Spleen (tissue), 11 donors: ENCODE measurements at regions not wholly inside any gene's neighbourhood (a gene's known extent, or its start where the extent isn't known, plus 50 kb on each side); places are given as distances from the start of the nearest gene placed in this dataset.

Source experiments
- DNase-seq: peaks from one replicate; pipeline ENCODE4 v3.0.0-alpha.2; 2020
- H3K27ac ChIP-seq, 8 donors: fragments of 200-600 bp; sonication (generic) in 7 of 8; 1 replicate in 4 of 8; 2 replicates in 4 of 8; pipeline versions ENCODE4 v1.5.0 to v1.8.0; 2016 to 2021; ENCODE audit warnings: inconsistent platforms in 4 of 8, mild to moderate bottlenecking in 4 of 8, moderate library complexity in 1 of 8
- H3K27me3 ChIP-seq, 7 donors: fragments of 200-600 bp; sonication (generic) in 6 of 7; replicated peaks in 1 of 7; 1 replicate in 4 of 7; 2 replicates in 3 of 7; pipeline versions ENCODE4 v1.5.0 to v1.8.0; 2016 to 2021; ENCODE audit warnings: inconsistent platforms in 3 of 7, mild to moderate bottlenecking in 1 of 7
- H3K36me3 ChIP-seq, 6 donors: fragments of 200-600 bp; sonication (generic) in 5 of 6; 1 replicate in 4 of 6; 2 replicates in 2 of 6; pipeline versions ENCODE4 v1.5.0 to v1.8.0; 2016 to 2021; ENCODE audit warnings: inconsistent platforms in 2 of 6
- H3K4me1 ChIP-seq, 6 donors: fragments of 200-600 bp; sonication (generic) in 5 of 6; 1 replicate in 3 of 6; 2 replicates in 3 of 6; pipeline versions ENCODE4 v1.5.0 to v1.8.0; 2016 to 2021; ENCODE audit warnings: inconsistent platforms in 3 of 6
- H3K4me3 ChIP-seq, 8 donors: fragments of 200-600 bp; sonication (generic) in 7 of 8; 1 replicate in 4 of 8; 2 replicates in 4 of 8; pipeline versions ENCODE4 v1.5.0 to v1.8.0; 2016 to 2021; ENCODE audit warnings: inconsistent platforms in 4 of 8, mild to moderate bottlenecking in 4 of 8, moderate library complexity in 2 of 8
- H3K9me3 ChIP-seq, 8 donors: fragments of 200-600 bp; sonication (generic) in 7 of 8; 1 replicate in 4 of 8; 2 replicates in 4 of 8; pipeline versions ENCODE4 v1.5.0 to v1.8.0; 2016 to 2021; ENCODE audit warnings: inconsistent platforms in 4 of 8
- POLR2A ChIP-seq, 3 donors: fragments of 450-650 bp; IDR thresholded peaks; one replicate each; pipeline ENCODE4 v1.5.1; 2017; ENCODE audit warnings: antibody characterized with exemption in 3 of 3, mild to moderate bottlenecking in 1 of 3
- POLR2AphosphoS5 ChIP-seq, 3 donors: sonication (generic); formaldehyde crosslinking; IDR thresholded peaks; one replicate each; pipeline ENCODE4 v1.5.1; 2017; ENCODE audit warnings: antibody characterized with exemption in 3 of 3
- WGBS, 5 donors: extraction: QIAGEN DNeasy Blood & Tissue Kit in 3 of 5; methylation state at CpG; one replicate each; pipeline versions ENCODE4 v1.1.5 to v1.1.7; 2013 to 2018; 5-methylcytosine and 5-hydroxymethylcytosine counted together
- intact Hi-C: fragments of 100-400 bp; cut with DNase I; formaldehyde crosslinking; loops from one replicate; pipeline ENCODE4 v1.15.0; 2023; ENCODE audit warnings: low total_unique reads
- TF ChIP-seq, protein P1 (sequence below), 11 experiments: fragments of 200-600 bp in 7 of 11; fragments of 450-650 bp in 4 of 11; sonication (generic) in 4 of 11; IDR thresholded peaks in 8 of 11; conservative IDR thresholded peaks in 3 of 11; 1 replicate in 7 of 11; 2 replicates in 4 of 11; pipeline versions ENCODE4 v1.4.0 to v1.8.0; 2016 to 2021; ENCODE audit warnings: antibody characterized with exemption in 11 of 11, inconsistent platforms in 4 of 11, mild to moderate bottlenecking in 1 of 11
- donor health status: healthy with polysubstance abuse.
- donor health status: DM: no; HTN: no; CAD: no; lungs with moderate emphysema.
- donor health status: DM: no; HTN: no; CAD: no.
- donor health status: Bipolar disorder and iron deficiency.
- donor health status: healthy.
- donor health status: DM: no; HTN: no; CAD: no.
- donor health status: DM: yes; HTN: yes; CAD: no.

- no peak for DNase-seq
- intact Hi-C loops = no loop called here
- no peak for TF ChIP-seq POLR2AphosphoS5 (IDR thresholded peaks at IDR 0.05)
- no peak for TF ChIP-seq POLR2A (IDR thresholded peaks at IDR 0.05)
- TF ChIP-seq, protein P1, sequence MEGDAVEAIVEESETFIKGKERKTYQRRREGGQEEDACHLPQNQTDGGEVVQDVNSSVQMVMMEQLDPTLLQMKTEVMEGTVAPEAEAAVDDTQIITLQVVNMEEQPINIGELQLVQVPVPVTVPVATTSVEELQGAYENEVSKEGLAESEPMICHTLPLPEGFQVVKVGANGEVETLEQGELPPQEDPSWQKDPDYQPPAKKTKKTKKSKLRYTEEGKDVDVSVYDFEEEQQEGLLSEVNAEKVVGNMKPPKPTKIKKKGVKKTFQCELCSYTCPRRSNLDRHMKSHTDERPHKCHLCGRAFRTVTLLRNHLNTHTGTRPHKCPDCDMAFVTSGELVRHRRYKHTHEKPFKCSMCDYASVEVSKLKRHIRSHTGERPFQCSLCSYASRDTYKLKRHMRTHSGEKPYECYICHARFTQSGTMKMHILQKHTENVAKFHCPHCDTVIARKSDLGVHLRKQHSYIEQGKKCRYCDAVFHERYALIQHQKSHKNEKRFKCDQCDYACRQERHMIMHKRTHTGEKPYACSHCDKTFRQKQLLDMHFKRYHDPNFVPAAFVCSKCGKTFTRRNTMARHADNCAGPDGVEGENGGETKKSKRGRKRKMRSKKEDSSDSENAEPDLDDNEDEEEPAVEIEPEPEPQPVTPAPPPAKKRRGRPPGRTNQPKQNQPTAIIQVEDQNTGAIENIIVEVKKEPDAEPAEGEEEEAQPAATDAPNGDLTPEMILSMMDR (IDR thresholded peaks at IDR 0.05 in 8 of 11, conservative IDR thresholded peaks at IDR 0.05 in 3 of 11) = no peak
- 69 to 86% (median 74%) methylated on average over 2 of the region's 2 CpGs for WGBS, 5 donors
- H3K36me3 ChIP-seq = no peaks in the 10 kb centered on the region
- no peaks in the 10 kb centered on the region for H3K9me3 ChIP-seq
- no peaks in the 10 kb centered on the region for H3K4me1 ChIP-seq
- H3K27ac ChIP-seq = no peak overlapping the region
- no peak overlapping the region for H3K4me3 ChIP-seq
- H3K27me3 ChIP-seq = no peaks in the 10 kb centered on the region
These were observed 463.5 kb downstream of the HTR7 start for GRCh38 chr10:90394311-90394710.

DNA sequence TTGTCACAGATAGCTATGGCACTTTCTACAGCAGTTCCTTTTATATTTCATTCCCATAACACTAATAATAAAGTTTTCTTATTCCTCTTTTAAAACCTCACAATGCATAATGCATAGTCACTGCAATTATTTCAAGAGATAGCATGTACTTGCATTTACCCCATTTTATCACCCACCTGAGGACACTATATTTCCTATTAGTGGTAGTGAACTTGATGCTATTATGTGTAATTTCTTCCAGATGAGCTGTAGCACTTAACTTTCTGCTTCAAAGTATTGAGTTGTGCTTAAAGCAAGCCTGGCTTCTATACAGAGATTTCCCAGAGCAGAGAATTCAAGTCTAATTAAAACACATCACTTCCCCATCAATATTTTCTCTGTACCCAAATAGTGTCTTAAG lies 461.1 kb downstream of the HTR7 start:
- TF ChIP-seq POLR2AphosphoS5 (IDR thresholded peaks at IDR 0.05) (no peak), POLR2A (IDR thresholded peaks at IDR 0.05) (no peak)
- TF ChIP-seq, protein P1 (IDR thresholded peaks at IDR 0.05 in 8 of 11, conservative IDR thresholded peaks at IDR 0.05 in 3 of 11) = no peak

DNA sequence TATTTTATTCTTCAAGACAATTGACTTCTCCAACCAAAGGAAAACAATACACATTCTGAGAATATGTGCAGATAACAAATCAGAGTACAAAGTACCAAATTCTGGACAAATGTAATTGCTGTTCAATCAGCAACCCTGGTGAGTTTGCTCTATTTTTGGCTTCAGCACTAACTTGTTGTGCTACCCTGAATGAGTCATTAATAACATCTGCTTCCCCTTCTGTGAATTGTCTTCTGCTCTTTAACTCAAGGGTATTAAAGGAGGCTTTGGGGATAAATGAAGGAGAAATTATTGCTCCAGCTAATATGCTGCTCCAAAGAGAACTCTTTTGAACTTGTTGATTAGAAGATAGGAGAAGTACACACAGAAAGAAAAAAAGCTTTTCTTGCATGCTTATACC lies 459.3 kb downstream of the HTR7 start:
- intact Hi-C loops = no loop called here

More for the DNA sequence above, 461.1 kb downstream of the HTR7 start:
- intact Hi-C loops = no loop called here
- no peak overlapping the region for H3K4me3 ChIP-seq
- no peaks in the 10 kb centered on the region for H3K27me3 ChIP-seq
- DNase-seq = no peak
- H3K27ac ChIP-seq = no peak overlapping the region
- no peaks in the 10 kb centered on the region for H3K4me1 ChIP-seq
- H3K36me3 ChIP-seq = no peaks in the 10 kb centered on the region
- no peaks in the 10 kb centered on the region for H3K9me3 ChIP-seq

DNA sequence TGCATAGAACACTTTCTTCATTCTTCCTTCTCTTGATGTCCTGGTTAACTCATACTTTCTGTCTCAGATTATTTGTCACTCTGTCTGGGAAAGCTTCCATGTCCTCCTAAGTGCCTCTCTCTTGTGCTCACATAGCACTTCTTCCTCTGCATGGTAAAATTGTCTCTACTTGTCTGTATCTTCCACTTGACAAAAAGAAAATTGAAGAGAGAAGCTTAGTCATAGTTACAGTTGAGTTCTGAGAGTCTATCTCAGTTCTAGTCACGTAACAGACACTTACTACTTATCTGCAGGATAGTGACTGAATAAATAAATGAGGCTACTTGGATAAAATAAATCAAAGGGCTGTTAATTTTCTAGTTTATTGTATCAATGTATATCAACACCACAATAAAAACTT lies 458.1 kb downstream of the HTR7 start:
- H3K9me3 ChIP-seq = no peaks in the 10 kb centered on the region
- no peak overlapping the region for H3K4me3 ChIP-seq
- no peaks in the 10 kb centered on the region for H3K27me3 ChIP-seq
- no peaks in the 10 kb centered on the region for H3K4me1 ChIP-seq
- 53 to 72% (median 61%) methylated on average over 1 of the region's 1 CpG for WGBS, 5 donors
- TF ChIP-seq POLR2A (IDR thresholded peaks at IDR 0.05) (no peak), POLR2AphosphoS5 (IDR thresholded peaks at IDR 0.05) (no peak)
- H3K27ac ChIP-seq = no peak overlapping the region
- DNase-seq = no peak
- intact Hi-C loops = no loop called here
- H3K36me3 ChIP-seq = no peaks in the 10 kb centered on the region

More for the DNA sequence above, 459.3 kb downstream of the HTR7 start:
- no peak for DNase-seq
- TF ChIP-seq POLR2AphosphoS5 (IDR thresholded peaks at IDR 0.05) (no peak), POLR2A (IDR thresholded peaks at IDR 0.05) (no peak)
- TF ChIP-seq, protein P1 (IDR thresholded peaks at IDR 0.05 in 8 of 11, conservative IDR thresholded peaks at IDR 0.05 in 3 of 11) = no peak
- Histone ChIP-seq H3K36me3 (no peaks in the 10 kb centered on the region), H3K27me3 (no peaks in the 10 kb centered on the region), H3K9me3 (no peaks in the 10 kb centered on the region), H3K4me1 (no peaks in the 10 kb centered on the region), H3K4me3 (no peak overlapping the region), H3K27ac (no peak overlapping the region)
